GM12878 (cell line): ENCODE measurements at regions not wholly inside any gene's neighbourhood (a gene's known extent, or its start where the extent isn't known, plus 50 kb on each side); places are given as distances from the start of the nearest gene placed in this dataset.

Source experiments
- ATAC-seq: fragments of 200-7000 bp; cut with Tn5 transposase; 3 replicates; pipeline ENCODE4 v1.9.1; 2020; ENCODE audit warnings: mild to moderate bottlenecking, moderate library complexity
- BruUV-seq: library from RNA; stranded (reverse); fragments of 400-500 nt; replicated peaks from 2 replicates; lab custom pipeline; 2021; lab: Mats Ljungman, UMichigan
- CTCF ChIA-PET: fragments of 300-600 bp; sonication (Branson Sonifier 250); formaldehyde crosslinking; extraction: SDS; loops from one replicate; lab custom pipeline; 2021; ENCODE audit warnings: inconsistent platforms; lab: Yijun Ruan, JAX
- POLR2A ChIA-PET: fragments of 350-600 bp; formaldehyde crosslinking; extraction: SDS; loops from one replicate; lab custom pipeline; 2021; ENCODE audit warnings: inconsistent platforms; lab: Charles Lee
- RAD21 ChIA-PET: fragments of 300-600 bp; sonication (Branson Sonifier 250); formaldehyde crosslinking; loops from one replicate; lab custom pipeline; 2023; ENCODE audit warnings: antibody characterized with exemption; ENCODE audit not compliant: unreplicated experiment; lab: Charles Lee
- SMC1A ChIA-PET: fragments of 300-600 bp; sonication (Branson Sonifier 250); formaldehyde crosslinking; loops from one replicate; lab custom pipeline; 2023; ENCODE audit not compliant: unreplicated experiment, uncharacterized antibody; lab: Charles Lee
- DNase-seq: peaks from one replicate; pipeline ENCODE4 v3.0.0-alpha.2; 2011; ENCODE audit warnings: low read depth, low spot score
- FAIRE-seq: peaks from 3 replicates; lab custom pipeline; 2011; peaks lifted over from hg19 to GRCh38; lab: Jason Lieb, UNC
- H2AFZ ChIP-seq: 2 replicates; pipeline ENCODE4 v1.6.0; 2011; ENCODE audit warnings: low read depth, low read length, control low read depth; ENCODE audit not compliant: control insufficient read depth
- H3K27ac ChIP-seq: 2 replicates; pipeline ENCODE4 v1.5.1; 2011; ENCODE audit warnings: control low read depth; ENCODE audit not compliant: control insufficient read depth, insufficient read depth
- H3K27me3 ChIP-seq, 2 experiments: replicated peaks in 1 of 2; 2 replicates each; pipeline versions ENCODE4 v1.6.0 to v1.6.1; 2011; ENCODE audit warnings: low read length in 1 of 2; ENCODE audit not compliant: control insufficient read depth in 2 of 2, insufficient read depth in 2 of 2
- H3K36me3 ChIP-seq, 2 experiments: 2 replicates each; pipeline ENCODE4 v1.5.1; 2011; ENCODE audit warnings: low read length in 1 of 2; ENCODE audit not compliant: control insufficient read depth in 2 of 2, insufficient read depth in 2 of 2
- H3K4me1 ChIP-seq: 2 replicates; pipeline ENCODE4 v1.6.1; 2011; ENCODE audit warnings: mild to moderate bottlenecking, low read length, moderate library complexity, mixed read lengths; ENCODE audit not compliant: control insufficient read depth, insufficient read depth
- H3K4me2 ChIP-seq: 2 replicates; pipeline ENCODE4 v1.6.0; 2011; ENCODE audit warnings: control low read depth; ENCODE audit not compliant: control insufficient read depth, insufficient read depth
- H3K4me3 ChIP-seq: fragments of 200-600 bp; sonication (generic); 2 replicates; pipeline ENCODE4 v1.5.1; 2016
- H3K79me2 ChIP-seq: 2 replicates; pipeline ENCODE4 v1.6.0; 2011; ENCODE audit warnings: low read length; ENCODE audit not compliant: control insufficient read depth, insufficient read depth
- H3K9ac ChIP-seq: 2 replicates; pipeline ENCODE4 v1.8.0; 2011; ENCODE audit warnings: low read length, control low read depth, mixed read lengths; ENCODE audit not compliant: control insufficient read depth, insufficient read depth
- H3K9me3 ChIP-seq: replicated peaks from 3 replicates; pipeline ENCODE4 v1.5.1; 2011; ENCODE audit warnings: mild to moderate bottlenecking, low read length; ENCODE audit not compliant: control insufficient read depth, insufficient read depth
- H4K20me1 ChIP-seq: 2 replicates; pipeline ENCODE4 v1.6.0; 2011; ENCODE audit not compliant: control insufficient read depth, insufficient read depth
- BMI1 ChIP-seq: fragments of 450-650 bp; IDR thresholded peaks from 2 replicates; pipeline ENCODE4 v1.6.1; 2016; ENCODE audit warnings: mild to moderate bottlenecking, moderate library complexity, borderline replicate concordance
- CEBPB ChIP-seq, 2 experiments: fragments of 150-350 bp in 1 of 2; IDR thresholded peaks; 2 replicates each; pipeline ENCODE4 v1.6.1; 2012 to 2014; ENCODE audit warnings: low read depth in 2 of 2, low read length in 2 of 2, borderline replicate concordance in 1 of 2, inconsistent platforms in 1 of 2
- CREB1 ChIP-seq: IDR thresholded peaks from 2 replicates; pipeline ENCODE4 v1.6.1; 2012; ENCODE audit warnings: low read depth, mild to moderate bottlenecking, inconsistent platforms
- EED ChIP-seq: sonication (generic); IDR thresholded peaks from 2 replicates; pipeline ENCODE4 v1.6.1; 2016; ENCODE audit warnings: antibody characterized with exemption, low read depth
- JUNB ChIP-seq: IDR thresholded peaks from 2 replicates; pipeline ENCODE4 v1.6.1; 2016; ENCODE audit warnings: antibody characterized with exemption, mild to moderate bottlenecking
- NFYB ChIP-seq: IDR thresholded peaks from 2 replicates; pipeline ENCODE4 v1.6.1; 2011; ENCODE audit warnings: low read depth, mild to moderate bottlenecking, low read length, improper control_type of control experiment, moderate library complexity; ENCODE audit not compliant: insufficient read depth
- POLR2A ChIP-seq: IDR thresholded peaks from 2 replicates; pipeline ENCODE4 v1.6.1; 2011; ENCODE audit warnings: low read depth, mild to moderate bottlenecking, low read length
- RB1 ChIP-seq: fragments of 450-650 bp; formaldehyde crosslinking; IDR thresholded peaks from 2 replicates; pipeline ENCODE4 v1.6.1; 2017; ENCODE audit warnings: mild to moderate bottlenecking, borderline replicate concordance
- RCOR1 ChIP-seq: conservative IDR thresholded peaks from 2 replicates; pipeline ENCODE4 v1.6.1; 2012; ENCODE audit warnings: low read depth, low read length, improper control_type of control experiment
- SMAD1 ChIP-seq: fragments of 450-650 bp; IDR thresholded peaks from 2 replicates; pipeline ENCODE4 v1.6.1; 2018; ENCODE audit warnings: mild to moderate bottlenecking, low read depth; ENCODE audit not compliant: partially characterized antibody
- TBL1XR1 ChIP-seq: IDR thresholded peaks from 2 replicates; pipeline ENCODE4 v1.6.1; 2012; ENCODE audit warnings: low read depth, low read length, improper control_type of control experiment
- WGBS: methylation state at CpG from one replicate; pipeline ENCODE4 v1.1.6; 2016; ENCODE audit warnings: low lambda C conversion rate; ENCODE audit not compliant: insufficient replicate concordance, insufficient coverage; ENCODE audit errors: missing lambda C conversion rate; 5-methylcytosine and 5-hydroxymethylcytosine counted together
- in situ Hi-C: fragments of 300-500 bp; cut with MboI; formaldehyde crosslinking; loops from 9 replicates; pipeline ENCODE4 v1.14.3; 2018; ENCODE audit warnings: mixed read lengths
- intact Hi-C: fragments of 100-400 bp; cut with micrococcal nuclease; formaldehyde crosslinking; loops from one replicate; pipeline ENCODE4 v1.14.2; 2022; ENCODE audit not compliant: unreplicated experiment
- TF ChIP-seq, protein P1 (sequence below): fragments of 150-350 bp; IDR thresholded peaks from 2 replicates; pipeline ENCODE4 v1.6.1; 2014; ENCODE audit warnings: mild to moderate bottlenecking, low read depth, low read length
- TF ChIP-seq, protein P2 (sequence below): fragments of 450-650 bp; formaldehyde crosslinking; IDR thresholded peaks from 2 replicates; pipeline ENCODE4 v1.5.0; 2022; ENCODE audit warnings: mild to moderate bottlenecking, missing genetic modification characterization
- TF ChIP-seq, protein P3 (sequence below): IDR thresholded peaks from 2 replicates; pipeline ENCODE4 v1.6.1; 2011; ENCODE audit warnings: mild to moderate bottlenecking, low read depth, low read length, moderate library complexity; ENCODE audit not compliant: insufficient replicate concordance
- TF ChIP-seq, protein P4 (sequence below): IDR thresholded peaks from 2 replicates; pipeline ENCODE4 v1.6.1; 2012; ENCODE audit warnings: low read depth, low read length, improper control_type of control experiment

DNA sequence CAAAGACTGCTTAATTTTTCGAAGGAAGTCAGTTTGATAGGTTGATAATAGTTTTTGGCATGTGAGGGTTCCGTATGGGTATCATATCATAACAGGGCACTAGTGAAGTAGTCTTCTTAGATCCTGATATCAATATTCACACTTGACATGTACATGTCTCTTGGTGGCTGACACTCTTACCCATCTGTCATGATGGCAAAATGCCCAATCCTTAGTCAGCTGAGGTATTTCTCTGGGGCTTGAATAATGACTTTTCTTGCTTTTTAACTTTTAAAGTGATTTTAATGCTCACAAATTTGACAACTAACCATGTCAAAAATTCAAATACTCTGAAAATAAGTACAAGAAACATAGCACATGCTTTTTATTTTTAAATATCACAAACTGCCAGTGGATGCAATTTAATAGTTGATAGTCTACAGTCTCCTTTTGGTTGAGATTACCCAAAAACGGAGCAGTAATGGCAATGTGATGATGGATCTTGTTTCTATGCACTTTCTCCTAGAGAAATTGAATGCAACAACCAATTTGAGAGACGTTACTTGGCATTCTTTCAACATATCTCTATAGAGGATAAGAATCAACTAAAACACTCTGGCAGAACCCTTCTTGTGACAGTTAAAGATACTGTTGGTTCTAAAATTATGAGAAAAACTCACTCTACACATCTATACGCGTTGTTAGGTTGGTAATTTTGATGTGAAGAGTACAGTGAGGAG lies 552.9 kb upstream of the PABPC4L start (continued):
- TF ChIP-seq, protein P1, sequence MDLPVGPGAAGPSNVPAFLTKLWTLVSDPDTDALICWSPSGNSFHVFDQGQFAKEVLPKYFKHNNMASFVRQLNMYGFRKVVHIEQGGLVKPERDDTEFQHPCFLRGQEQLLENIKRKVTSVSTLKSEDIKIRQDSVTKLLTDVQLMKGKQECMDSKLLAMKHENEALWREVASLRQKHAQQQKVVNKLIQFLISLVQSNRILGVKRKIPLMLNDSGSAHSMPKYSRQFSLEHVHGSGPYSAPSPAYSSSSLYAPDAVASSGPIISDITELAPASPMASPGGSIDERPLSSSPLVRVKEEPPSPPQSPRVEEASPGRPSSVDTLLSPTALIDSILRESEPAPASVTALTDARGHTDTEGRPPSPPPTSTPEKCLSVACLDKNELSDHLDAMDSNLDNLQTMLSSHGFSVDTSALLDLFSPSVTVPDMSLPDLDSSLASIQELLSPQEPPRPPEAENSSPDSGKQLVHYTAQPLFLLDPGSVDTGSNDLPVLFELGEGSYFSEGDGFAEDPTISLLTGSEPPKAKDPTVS = no peak
- no peak for TF ChIP-seq NFYB
- TF ChIP-seq BMI1 = no peak
- TF ChIP-seq EED = no peak
- TF ChIP-seq, protein P2, sequence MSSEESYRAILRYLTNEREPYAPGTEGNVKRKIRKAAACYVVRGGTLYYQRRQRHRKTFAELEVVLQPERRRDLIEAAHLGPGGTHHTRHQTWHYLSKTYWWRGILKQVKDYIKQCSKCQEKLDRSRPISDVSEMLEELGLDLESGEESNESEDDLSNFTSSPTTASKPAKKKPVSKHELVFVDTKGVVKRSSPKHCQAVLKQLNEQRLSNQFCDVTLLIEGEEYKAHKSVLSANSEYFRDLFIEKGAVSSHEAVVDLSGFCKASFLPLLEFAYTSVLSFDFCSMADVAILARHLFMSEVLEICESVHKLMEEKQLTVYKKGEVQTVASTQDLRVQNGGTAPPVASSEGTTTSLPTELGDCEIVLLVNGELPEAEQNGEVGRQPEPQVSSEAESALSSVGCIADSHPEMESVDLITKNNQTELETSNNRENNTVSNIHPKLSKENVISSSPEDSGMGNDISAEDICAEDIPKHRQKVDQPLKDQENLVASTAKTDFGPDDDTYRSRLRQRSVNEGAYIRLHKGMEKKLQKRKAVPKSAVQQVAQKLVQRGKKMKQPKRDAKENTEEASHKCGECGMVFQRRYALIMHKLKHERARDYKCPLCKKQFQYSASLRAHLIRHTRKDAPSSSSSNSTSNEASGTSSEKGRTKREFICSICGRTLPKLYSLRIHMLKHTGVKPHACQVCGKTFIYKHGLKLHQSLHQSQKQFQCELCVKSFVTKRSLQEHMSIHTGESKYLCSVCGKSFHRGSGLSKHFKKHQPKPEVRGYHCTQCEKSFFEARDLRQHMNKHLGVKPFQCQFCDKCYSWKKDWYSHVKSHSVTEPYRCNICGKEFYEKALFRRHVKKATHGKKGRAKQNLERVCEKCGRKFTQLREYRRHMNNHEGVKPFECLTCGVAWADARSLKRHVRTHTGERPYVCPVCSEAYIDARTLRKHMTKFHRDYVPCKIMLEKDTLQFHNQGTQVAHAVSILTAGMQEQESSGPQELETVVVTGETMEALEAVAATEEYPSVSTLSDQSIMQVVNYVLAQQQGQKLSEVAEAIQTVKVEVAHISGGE (CRISPR knock-in tag) = no peak

DNA sequence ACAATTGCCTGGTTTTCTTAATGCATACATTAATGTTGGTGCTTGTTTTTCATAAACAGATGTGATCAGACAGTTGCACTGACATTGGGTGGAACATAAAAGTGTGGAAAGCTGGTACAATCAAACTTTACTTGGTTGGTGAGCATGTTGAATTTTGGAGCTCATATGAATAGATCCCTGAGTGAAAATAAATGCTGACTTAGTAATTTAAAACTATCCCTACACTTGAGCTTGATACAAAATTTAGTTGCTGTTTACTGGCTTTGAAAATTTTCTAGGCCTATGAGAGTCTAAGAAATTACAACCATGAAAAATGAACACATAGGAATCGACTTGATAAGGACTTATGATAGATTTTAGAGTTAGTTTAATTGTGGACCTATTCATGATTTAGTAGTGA lies 551.8 kb upstream of the PABPC4L start:
- Histone ChIP-seq H3K27ac (no peak overlapping the region), H3K79me2 (no peaks in the 10 kb centered on the region), H3K4me2 (no peak overlapping the region), H3K27me3 (no peaks in the 10 kb centered on the region), H3K9me3 (no peaks in the 10 kb centered on the region), H3K4me1 (no peaks in the 10 kb centered on the region), H3K4me3 (no peak overlapping the region), H3K36me3 (no peaks in the 10 kb centered on the region), H2AFZ (no peak overlapping the region), H4K20me1 (no peaks in the 10 kb centered on the region), H3K9ac (no peak overlapping the region)
- ChIA-PET SMC1A (no interaction called here), POLR2A (no interaction called here), RAD21 (no interaction called here), CTCF (no interaction called here)
- in situ Hi-C loops = no loop called here
- no peak for TF ChIP-seq CREB1
- TF ChIP-seq JUNB = no peak
- TF ChIP-seq CEBPB (IDR thresholded peaks at IDR 0.05; ENCODE audit: borderline replicate concordance in 1 of 2, low read depth in 2 of 2, low read length in 2 of 2) = no peak
- TF ChIP-seq, protein P3, sequence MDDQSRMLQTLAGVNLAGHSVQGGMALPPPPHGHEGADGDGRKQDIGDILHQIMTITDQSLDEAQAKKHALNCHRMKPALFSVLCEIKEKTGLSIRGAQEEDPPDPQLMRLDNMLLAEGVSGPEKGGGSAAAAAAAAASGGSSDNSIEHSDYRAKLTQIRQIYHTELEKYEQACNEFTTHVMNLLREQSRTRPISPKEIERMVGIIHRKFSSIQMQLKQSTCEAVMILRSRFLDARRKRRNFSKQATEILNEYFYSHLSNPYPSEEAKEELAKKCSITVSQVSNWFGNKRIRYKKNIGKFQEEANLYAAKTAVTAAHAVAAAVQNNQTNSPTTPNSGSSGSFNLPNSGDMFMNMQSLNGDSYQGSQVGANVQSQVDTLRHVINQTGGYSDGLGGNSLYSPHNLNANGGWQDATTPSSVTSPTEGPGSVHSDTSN = no peak
- no peak for TF ChIP-seq RB1
- TF ChIP-seq POLR2A = no peak
- no peak for TF ChIP-seq SMAD1
- TF ChIP-seq TBL1XR1 = no peak
- TF ChIP-seq RCOR1 = no peak
- TF ChIP-seq, protein P4, sequence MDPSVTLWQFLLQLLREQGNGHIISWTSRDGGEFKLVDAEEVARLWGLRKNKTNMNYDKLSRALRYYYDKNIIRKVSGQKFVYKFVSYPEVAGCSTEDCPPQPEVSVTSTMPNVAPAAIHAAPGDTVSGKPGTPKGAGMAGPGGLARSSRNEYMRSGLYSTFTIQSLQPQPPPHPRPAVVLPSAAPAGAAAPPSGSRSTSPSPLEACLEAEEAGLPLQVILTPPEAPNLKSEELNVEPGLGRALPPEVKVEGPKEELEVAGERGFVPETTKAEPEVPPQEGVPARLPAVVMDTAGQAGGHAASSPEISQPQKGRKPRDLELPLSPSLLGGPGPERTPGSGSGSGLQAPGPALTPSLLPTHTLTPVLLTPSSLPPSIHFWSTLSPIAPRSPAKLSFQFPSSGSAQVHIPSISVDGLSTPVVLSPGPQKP = no peak
- intact Hi-C loops = no loop called here
- ATAC-seq (no peak), FAIRE-seq (no peak), DNase-seq (no peak)
- WGBS = 0% methylated on average over 1 of the region's 1 CpG
- BruUV-seq = no TSS peak
